SK-N-SH treated with all-trans-retinoic acid at 6 μM for 48 hours (cell line): ENCODE measurements at regions not wholly inside any gene's neighbourhood (a gene's known extent, or its start where the extent isn't known, plus 50 kb on each side); places are given as distances from the start of the nearest gene placed in this dataset.

Experiments
- BACH2 ChIP-seq: fragments of 250-450 bp; sonication (Bioruptor Pico); IDR thresholded peaks from 2 replicates; pipeline ENCODE4 v1.9.0; 2021; ENCODE audit warnings: mild to moderate bottlenecking, borderline replicate concordance
- ISL1 ChIP-seq: fragments of 250-450 bp; sonication (Bioruptor Pico); IDR thresholded peaks from 2 replicates; pipeline ENCODE4 v2.1.2; 2022; ENCODE audit warnings: mild to moderate bottlenecking, moderate library complexity

GRCh38 chr14:71592361-71592760 lies 339.9 kb upstream of the RGS6 start:
- no peak for TF ChIP-seq ISL1
- no peak for TF ChIP-seq BACH2 (CRISPR knock-in tag)
